HL-60 (cell line): ENCODE measurements at regions not wholly inside any gene's neighbourhood (a gene's known extent, or its start where the extent isn't known, plus 50 kb on each side); places are given as distances from the start of the nearest gene placed in this dataset.

Experiments
- DNase-seq, 2 experiments: peaks; one replicate each; pipeline ENCODE4 v3.0.0-alpha.2; 2010 to 2020; ENCODE audit warnings: low read depth in 1 of 2, low spot score in 1 of 2
- H3K27ac ChIP-seq: fragments of 250-450 bp; sonication (Bioruptor Pico); replicated peaks from 2 replicates; pipeline ENCODE4 v1.5.1; 2020; ENCODE audit warnings: mild to moderate bottlenecking, moderate library complexity
- H3K27me3 ChIP-seq: fragments of 250-450 bp; sonication (Bioruptor Pico); 2 replicates; pipeline ENCODE4 v1.5.1; 2021; ENCODE audit warnings: mild to moderate bottlenecking, moderate library complexity; ENCODE audit not compliant: insufficient read depth, poor library complexity, severe bottlenecking
- H3K4me3 ChIP-seq: replicated peaks from 2 replicates; pipeline ENCODE4 v1.5.1; 2011; ENCODE audit warnings: mild to moderate bottlenecking, control low read depth, low read length; ENCODE audit not compliant: insufficient read depth
- CTCF ChIP-seq: IDR thresholded peaks from one replicate; pipeline ENCODE4 v1.5.1; 2011; ENCODE audit warnings: low read length, control low read depth, inconsistent platforms; ENCODE audit not compliant: insufficient read depth
- GABPA ChIP-seq: IDR thresholded peaks from 2 replicates; pipeline ENCODE4 v1.6.1; 2012; ENCODE audit warnings: low read depth
- POLR2AphosphoS5 ChIP-seq: IDR thresholded peaks from 2 replicates; pipeline ENCODE4 v1.6.1; 2012; ENCODE audit warnings: low read depth
- REST ChIP-seq: IDR thresholded peaks from 2 replicates; pipeline ENCODE4 v1.6.1; 2012; ENCODE audit warnings: low read depth; ENCODE audit not compliant: insufficient replicate concordance
- SPI1 ChIP-seq: IDR thresholded peaks from 2 replicates; pipeline ENCODE4 v1.6.1; 2012; ENCODE audit warnings: low read depth, mild to moderate bottlenecking, borderline replicate concordance

GRCh38 chr22:34855471-34855870 lies 210.5 kb upstream of the ISX start:
- H3K27me3 ChIP-seq: no peaks in the 10 kb centered on the region
- no peak overlapping the region for H3K27ac ChIP-seq
- DNase-seq: no peak
- no peak for TF ChIP-seq SPI1
- TF ChIP-seq REST: no peak
- no peak for TF ChIP-seq GABPA
- TF ChIP-seq CTCF: no peak
- no peak for TF ChIP-seq POLR2AphosphoS5
- H3K4me3 ChIP-seq: no peak overlapping the region

GRCh38 chr22:34858066-34858465 lies 207.9 kb upstream of the ISX start:
- no peaks in the 10 kb centered on the region for H3K27me3 ChIP-seq
- H3K27ac ChIP-seq: no peak overlapping the region
- H3K4me3 ChIP-seq: no peak overlapping the region
- DNase-seq: no peak
- TF ChIP-seq REST (no peak), GABPA (no peak), POLR2AphosphoS5 (no peak), SPI1 (no peak), CTCF (no peak)

- no peak overlapping the region for H3K4me3 ChIP-seq
These were observed 204.2 kb upstream of the ISX start for GRCh38 chr22:34861787-34862186.

GRCh38 chr22:34866081-34866480 lies 199.9 kb upstream of the ISX start:
- Histone ChIP-seq H3K27me3 (no peaks in the 10 kb centered on the region), H3K4me3 (no peak overlapping the region), H3K27ac (no peak overlapping the region)
- no peak for DNase-seq
- TF ChIP-seq CTCF: no peak
- TF ChIP-seq GABPA: no peak
- TF ChIP-seq POLR2AphosphoS5: no peak
- TF ChIP-seq SPI1: no peak
- no peak for TF ChIP-seq REST

More at GRCh38 chr22:34861787-34862186, 204.2 kb upstream of the ISX start:
- no peak for DNase-seq
- no peaks in the 10 kb centered on the region for H3K27me3 ChIP-seq
- no peak overlapping the region for H3K27ac ChIP-seq
- no peak for TF ChIP-seq GABPA
